ENCODE measurements at regions not wholly inside any gene's neighbourhood (a gene's known extent, or its start where the extent isn't known, plus 50 kb on each side); places are given as distances from the start of the nearest gene placed in this dataset.
A peak's percentile ranks its signal among the peaks of the same experiment; 100 is the strongest.

- no peaks in the 10 kb centered on the region for H3K36me3 Mint-ChIP-seq
- H3K4me3 Mint-ChIP-seq: peak overlapping the region in 1 of 3 donors; percentile 28
- peaks cover 3 to 50% of the 10 kb centered on the region in 2 experiments for H3K4me1 ChIP-seq (ENCODE audit: control insufficient read depth in 1 of 2, extremely low read depth in 1 of 2, insufficient read depth in 2 of 2, low read length in 2 of 2)
- H3K27ac ChIP-seq (ENCODE audit: low read length): no peak overlapping the region
- CTCF ChIA-PET: no interaction called here
- POLR2A ChIA-PET: no interaction called here
- DNase-seq (peak in 1 of 35 experiments; percentile 6), ATAC-seq (replicated peaks in 1 of 4) (no peak)
- no peaks in the 10 kb centered on the region for H3K36me3 ChIP-seq (ENCODE audit: control insufficient read depth in 2 of 2, extremely low read depth in 1 of 2, insufficient read depth in 1 of 2, low read length in 1 of 2)
- H3K27me3 Mint-ChIP-seq: peaks cover 15 to 18% of the 10 kb centered on the region in 2 donors
- peak overlapping the region in 1 of 2 donors; percentile 28 for H3K27ac Mint-ChIP-seq
- peak overlapping the region in 1 of 2 donors; percentile 32 for H3K4me3 ChIP-seq (ENCODE audit: control insufficient read depth in 1 of 2, extremely low read depth in 1 of 2, low read length in 1 of 2)
- peaks cover 0 to 6% (median 0%) of the 10 kb centered on the region in 3 donors for H3K9me3 Mint-ChIP-seq
- H3K9me3 ChIP-seq: peaks cover 5% of the 10 kb centered on the region
- 23% methylated on average over 13 of the region's 28 CpGs for WGBS (ENCODE audit: insufficient coverage)
- H3K4me1 Mint-ChIP-seq: peaks cover 17 to 21% (median 20%) of the 10 kb centered on the region in 3 donors
- peaks cover 16 to 57% of the 10 kb centered on the region in 2 experiments for H3K27me3 ChIP-seq (replicated peaks in 1 of 2; ENCODE audit: control insufficient read depth in 2 of 2, extremely low read depth in 1 of 2, insufficient read depth in 2 of 2, low read length in 1 of 2)
These were observed 124.2 kb downstream of the TMEM161B start for GRCh38 chr5:88144219-88145001.

- WGBS (ENCODE audit: insufficient coverage): 14% methylated on average over 1 of the region's 10 CpGs
- peak overlapping the region in 1 of 2 donors; percentile 28 for H3K27ac Mint-ChIP-seq
- Histone ChIP-seq H3K9me3 (peaks cover 5% of the 10 kb centered on the region), H3K36me3 (ENCODE audit: control insufficient read depth in 2 of 2, extremely low read depth in 1 of 2, insufficient read depth in 1 of 2, low read length in 1 of 2) (no peaks in the 10 kb centered on the region), H3K4me1 (ENCODE audit: control insufficient read depth in 1 of 2, extremely low read depth in 1 of 2, insufficient read depth in 2 of 2, low read length in 2 of 2) (peaks cover 3 to 50% of the 10 kb centered on the region in 2 experiments), H3K27ac (ENCODE audit: low read length) (no peak overlapping the region), H3K4me3 (ENCODE audit: control insufficient read depth in 1 of 2, extremely low read depth in 1 of 2, low read length in 1 of 2) (peak overlapping the region in 1 of 2 donors; percentile 32), H3K27me3 (replicated peaks in 1 of 2; ENCODE audit: control insufficient read depth in 2 of 2, extremely low read depth in 1 of 2, insufficient read depth in 2 of 2, low read length in 1 of 2) (peaks cover 15 to 58% of the 10 kb centered on the region in 2 experiments)
- no peaks in the 10 kb centered on the region for H3K36me3 Mint-ChIP-seq
- peaks cover 13 to 21% of the 10 kb centered on the region in 2 donors for H3K27me3 Mint-ChIP-seq
- POLR2A ChIA-PET: no interaction called here
- peak in 1 of 35 experiments; percentile 2 for DNase-seq
- H3K4me1 Mint-ChIP-seq: peaks cover 17 to 21% (median 20%) of the 10 kb centered on the region in 3 donors
- H3K4me3 Mint-ChIP-seq: peak overlapping the region in 1 of 3 donors; percentile 28
- no peak for ATAC-seq (replicated peaks in 1 of 4)
- CTCF ChIA-PET: interaction anchor here in 1 of 2 donors (0.5 kb wide), 1 partner anchor 538 kb away, joined by 3 read pairs; no protein-coding TSS in a partner anchor
- peaks cover 0 to 6% (median 0%) of the 10 kb centered on the region in 3 donors for H3K9me3 Mint-ChIP-seq
These were observed 124.9 kb downstream of the TMEM161B start for GRCh38 chr5:88143693-88144218.

GRCh38 chr5:88142886-88143692 lies 125.6 kb downstream of the TMEM161B start:
- 7% methylated on average over 3 of the region's 20 CpGs for WGBS (ENCODE audit: insufficient coverage)
- DNase-seq: peak in 1 of 35 experiments; percentile 6
- no peak for ATAC-seq (replicated peaks in 1 of 4)
- Histone ChIP-seq H3K9me3 (peaks cover 5% of the 10 kb centered on the region), H3K27me3 (replicated peaks in 1 of 2; ENCODE audit: control insufficient read depth in 2 of 2, extremely low read depth in 1 of 2, insufficient read depth in 2 of 2, low read length in 1 of 2) (peaks cover 15 to 58% of the 10 kb centered on the region in 2 experiments), H3K4me1 (ENCODE audit: control insufficient read depth in 1 of 2, extremely low read depth in 1 of 2, insufficient read depth in 2 of 2, low read length in 2 of 2) (peaks cover 3 to 50% of the 10 kb centered on the region in 2 experiments), H3K36me3 (ENCODE audit: control insufficient read depth in 2 of 2, extremely low read depth in 1 of 2, insufficient read depth in 1 of 2, low read length in 1 of 2) (no peaks in the 10 kb centered on the region), H3K4me3 (ENCODE audit: control insufficient read depth in 1 of 2, extremely low read depth in 1 of 2, low read length in 1 of 2) (peak overlapping the region in 1 of 2 donors; percentile 52), H3K27ac (ENCODE audit: low read length) (no peak overlapping the region)
- CTCF ChIA-PET: interaction anchor here in 1 of 2 donors (0.5 kb wide), 1 partner anchor 539 kb away, joined by 3 read pairs; no protein-coding TSS in a partner anchor
- Mint-ChIP-seq H3K27ac (no peak overlapping the region), H3K9me3 (peaks cover 0 to 6% (median 0%) of the 10 kb centered on the region in 3 donors), H3K4me3 (no peak overlapping the region), H3K27me3 (peaks cover 11 to 19% of the 10 kb centered on the region in 2 donors), H3K36me3 (no peaks in the 10 kb centered on the region), H3K4me1 (peaks cover 17 to 21% (median 20%) of the 10 kb centered on the region in 3 donors)
- POLR2A ChIA-PET: no interaction called here

GRCh38 chr5:88142636-88142885 lies 126.1 kb downstream of the TMEM161B start:
- Mint-ChIP-seq H3K27ac (no peak overlapping the region), H3K36me3 (no peaks in the 10 kb centered on the region), H3K4me1 (peaks cover 17 to 21% (median 20%) of the 10 kb centered on the region in 3 donors), H3K4me3 (no peak overlapping the region), H3K27me3 (peaks cover 9 to 14% of the 10 kb centered on the region in 2 donors), H3K9me3 (peaks cover 0 to 6% (median 0%) of the 10 kb centered on the region in 3 donors)
- H3K27ac ChIP-seq (ENCODE audit: low read length): no peak overlapping the region
- peaks cover 5% of the 10 kb centered on the region for H3K9me3 ChIP-seq
- H3K4me1 ChIP-seq (ENCODE audit: control insufficient read depth in 1 of 2, extremely low read depth in 1 of 2, insufficient read depth in 2 of 2, low read length in 2 of 2): peaks cover 3 to 50% of the 10 kb centered on the region in 2 experiments
- ChIA-PET CTCF (no interaction called here), POLR2A (no interaction called here)
- peaks cover 15 to 58% of the 10 kb centered on the region in 2 experiments for H3K27me3 ChIP-seq (replicated peaks in 1 of 2; ENCODE audit: control insufficient read depth in 2 of 2, extremely low read depth in 1 of 2, insufficient read depth in 2 of 2, low read length in 1 of 2)
- DNase-seq: no peak
- no peak for ATAC-seq (replicated peaks in 1 of 4)
- no CpG with 5 or more reads among the region's 2 CpGs for WGBS (ENCODE audit: insufficient coverage)
- no peaks in the 10 kb centered on the region for H3K36me3 ChIP-seq (ENCODE audit: control insufficient read depth in 2 of 2, extremely low read depth in 1 of 2, insufficient read depth in 1 of 2, low read length in 1 of 2)
- H3K4me3 ChIP-seq (ENCODE audit: control insufficient read depth in 1 of 2, extremely low read depth in 1 of 2, low read length in 1 of 2): peak overlapping the region; percentile 31 to 52

GRCh38 chr5:88140856-88141752 lies 127.5 kb downstream of the TMEM161B start:
- Histone ChIP-seq H3K27me3 (replicated peaks in 1 of 2; ENCODE audit: control insufficient read depth in 2 of 2, extremely low read depth in 1 of 2, insufficient read depth in 2 of 2, low read length in 1 of 2) (peaks cover 14 to 56% of the 10 kb centered on the region in 2 experiments), H3K4me1 (ENCODE audit: control insufficient read depth in 1 of 2, extremely low read depth in 1 of 2, insufficient read depth in 2 of 2, low read length in 2 of 2) (peaks cover 3 to 48% of the 10 kb centered on the region in 2 experiments), H3K4me3 (ENCODE audit: control insufficient read depth in 1 of 2, extremely low read depth in 1 of 2, low read length in 1 of 2) (peak overlapping the region; percentile 37 to 44), H3K27ac (ENCODE audit: low read length) (no peak overlapping the region), H3K9me3 (peaks cover 5% of the 10 kb centered on the region), H3K36me3 (ENCODE audit: control insufficient read depth in 2 of 2, extremely low read depth in 1 of 2, insufficient read depth in 1 of 2, low read length in 1 of 2) (no peaks in the 10 kb centered on the region)
- under 1% methylated on average over 24 of the region's 49 CpGs for WGBS (ENCODE audit: insufficient coverage)
- Mint-ChIP-seq H3K4me3 (no peak overlapping the region), H3K27me3 (peaks cover 5 to 17% of the 10 kb centered on the region in 2 donors), H3K27ac (no peak overlapping the region), H3K9me3 (peaks cover 0 to 5% (median 0%) of the 10 kb centered on the region in 3 donors), H3K36me3 (no peaks in the 10 kb centered on the region), H3K4me1 (peaks cover 17 to 21% (median 20%) of the 10 kb centered on the region in 3 donors)
- POLR2A ChIA-PET: interaction anchor here in 1 of 2 donors (0.6 to 0.7 kb wide), 3 partner anchors 267 to 547 kb away, joined by 3 to 12 read pairs (median 3); no protein-coding TSS in a partner anchor
- DNase-seq (peak; percentile 30 to 89 (median 78)), ATAC-seq (replicated peaks in 1 of 4) (peak; percentile 81 to 92 (median 87))
- CTCF ChIA-PET: interaction anchor here (0.6 to 1.3 kb wide), 3 partner anchors 70 to 360 kb away, joined by 3 to 4 read pairs (median 4); no protein-coding TSS in a partner anchor
